ENCODE measurements at regions not wholly inside any gene's neighbourhood (a gene's known extent, or its start where the extent isn't known, plus 50 kb on each side); places are given as distances from the start of the nearest gene placed in this dataset.

DNA sequence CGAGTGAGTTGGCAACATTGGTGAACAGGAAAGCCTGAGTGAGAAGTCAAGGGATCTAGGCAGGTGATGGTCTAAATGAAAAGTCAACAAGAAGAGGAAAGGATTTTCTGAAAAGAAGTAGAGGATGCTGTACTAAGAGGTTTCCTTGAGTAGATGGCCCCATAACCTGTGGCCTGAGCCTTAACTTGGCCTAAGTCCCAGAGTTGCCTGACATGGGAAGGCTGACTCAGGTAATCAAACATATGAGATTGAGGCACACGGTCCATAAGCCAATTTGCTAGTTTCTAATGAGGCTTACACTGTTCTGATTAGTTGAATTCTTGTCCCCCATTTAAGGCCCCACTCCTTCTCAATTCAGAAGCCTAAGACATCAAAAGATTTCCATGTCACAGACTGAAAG, 262.5 kb upstream of the LMCD1 start (continued):
- TF ChIP-seq NFYB (IDR thresholded peaks at IDR 0.05; ENCODE audit: insufficient read depth, low read depth, low read length) (no peak), BCL11A (IDR thresholded peaks at IDR 0.05; ENCODE audit: low read depth, low read length) (no peak), SPI1 (IDR thresholded peaks at IDR 0.05; ENCODE audit: borderline replicate concordance, insufficient read depth, low read depth, low read length) (no peak), POU2F2 (IDR thresholded peaks at IDR 0.05; ENCODE audit: borderline replicate concordance, low read depth, low read length) (no peak), KAT2A (conservative IDR thresholded peaks at IDR 0.05; ENCODE audit: control insufficient read depth, low read depth, low read length) (no peak), TBL1XR1 (IDR thresholded peaks at IDR 0.05; ENCODE audit: low read depth, low read length) (no peak), MYC (IDR thresholded peaks at IDR 0.05; ENCODE audit: insufficient read depth, insufficient read length, insufficient replicate concordance, low read length, severe bottlenecking) (no peak), RB1 (IDR thresholded peaks at IDR 0.05; ENCODE audit: borderline replicate concordance) (no peak), NBN (IDR thresholded peaks at IDR 0.05) (no peak), PAX8 (IDR thresholded peaks at IDR 0.05) (no peak), ZSCAN29 (IDR thresholded peaks at IDR 0.05) (no peak), BMI1 (IDR thresholded peaks at IDR 0.05; ENCODE audit: borderline replicate concordance) (no peak)
- TF ChIP-seq, protein P1, sequence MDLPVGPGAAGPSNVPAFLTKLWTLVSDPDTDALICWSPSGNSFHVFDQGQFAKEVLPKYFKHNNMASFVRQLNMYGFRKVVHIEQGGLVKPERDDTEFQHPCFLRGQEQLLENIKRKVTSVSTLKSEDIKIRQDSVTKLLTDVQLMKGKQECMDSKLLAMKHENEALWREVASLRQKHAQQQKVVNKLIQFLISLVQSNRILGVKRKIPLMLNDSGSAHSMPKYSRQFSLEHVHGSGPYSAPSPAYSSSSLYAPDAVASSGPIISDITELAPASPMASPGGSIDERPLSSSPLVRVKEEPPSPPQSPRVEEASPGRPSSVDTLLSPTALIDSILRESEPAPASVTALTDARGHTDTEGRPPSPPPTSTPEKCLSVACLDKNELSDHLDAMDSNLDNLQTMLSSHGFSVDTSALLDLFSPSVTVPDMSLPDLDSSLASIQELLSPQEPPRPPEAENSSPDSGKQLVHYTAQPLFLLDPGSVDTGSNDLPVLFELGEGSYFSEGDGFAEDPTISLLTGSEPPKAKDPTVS (IDR thresholded peaks at IDR 0.05; ENCODE audit: low read depth, low read length), result no peak
- TF ChIP-seq, protein P2, sequence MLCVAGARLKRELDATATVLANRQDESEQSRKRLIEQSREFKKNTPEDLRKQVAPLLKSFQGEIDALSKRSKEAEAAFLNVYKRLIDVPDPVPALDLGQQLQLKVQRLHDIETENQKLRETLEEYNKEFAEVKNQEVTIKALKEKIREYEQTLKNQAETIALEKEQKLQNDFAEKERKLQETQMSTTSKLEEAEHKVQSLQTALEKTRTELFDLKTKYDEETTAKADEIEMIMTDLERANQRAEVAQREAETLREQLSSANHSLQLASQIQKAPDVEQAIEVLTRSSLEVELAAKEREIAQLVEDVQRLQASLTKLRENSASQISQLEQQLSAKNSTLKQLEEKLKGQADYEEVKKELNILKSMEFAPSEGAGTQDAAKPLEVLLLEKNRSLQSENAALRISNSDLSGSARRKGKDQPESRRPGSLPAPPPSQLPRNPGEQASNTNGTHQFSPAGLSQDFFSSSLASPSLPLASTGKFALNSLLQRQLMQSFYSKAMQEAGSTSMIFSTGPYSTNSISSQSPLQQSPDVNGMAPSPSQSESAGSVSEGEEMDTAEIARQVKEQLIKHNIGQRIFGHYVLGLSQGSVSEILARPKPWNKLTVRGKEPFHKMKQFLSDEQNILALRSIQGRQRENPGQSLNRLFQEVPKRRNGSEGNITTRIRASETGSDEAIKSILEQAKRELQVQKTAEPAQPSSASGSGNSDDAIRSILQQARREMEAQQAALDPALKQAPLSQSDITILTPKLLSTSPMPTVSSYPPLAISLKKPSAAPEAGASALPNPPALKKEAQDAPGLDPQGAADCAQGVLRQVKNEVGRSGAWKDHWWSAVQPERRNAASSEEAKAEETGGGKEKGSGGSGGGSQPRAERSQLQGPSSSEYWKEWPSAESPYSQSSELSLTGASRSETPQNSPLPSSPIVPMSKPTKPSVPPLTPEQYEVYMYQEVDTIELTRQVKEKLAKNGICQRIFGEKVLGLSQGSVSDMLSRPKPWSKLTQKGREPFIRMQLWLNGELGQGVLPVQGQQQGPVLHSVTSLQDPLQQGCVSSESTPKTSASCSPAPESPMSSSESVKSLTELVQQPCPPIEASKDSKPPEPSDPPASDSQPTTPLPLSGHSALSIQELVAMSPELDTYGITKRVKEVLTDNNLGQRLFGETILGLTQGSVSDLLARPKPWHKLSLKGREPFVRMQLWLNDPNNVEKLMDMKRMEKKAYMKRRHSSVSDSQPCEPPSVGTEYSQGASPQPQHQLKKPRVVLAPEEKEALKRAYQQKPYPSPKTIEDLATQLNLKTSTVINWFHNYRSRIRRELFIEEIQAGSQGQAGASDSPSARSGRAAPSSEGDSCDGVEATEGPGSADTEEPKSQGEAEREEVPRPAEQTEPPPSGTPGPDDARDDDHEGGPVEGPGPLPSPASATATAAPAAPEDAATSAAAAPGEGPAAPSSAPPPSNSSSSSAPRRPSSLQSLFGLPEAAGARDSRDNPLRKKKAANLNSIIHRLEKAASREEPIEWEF (IDR thresholded peaks at IDR 0.05; ENCODE audit: insufficient replicate concordance, low read depth, low read length), result no peak
